Common myeloid progenitor, CD34-positive (primary cell): ENCODE measurements at regions not wholly inside any gene's neighbourhood (a gene's known extent, or its start where the extent isn't known, plus 50 kb on each side); places are given as distances from the start of the nearest gene placed in this dataset.
A peak's percentile ranks its signal among the peaks of the same experiment; 100 is the strongest.

Experiments
- CTCF ChIA-PET: fragments of 350-600 bp; sonication (Branson Sonifier 250); formaldehyde crosslinking; loops from one replicate; lab custom pipeline; 2021; ENCODE audit warnings: antibody characterized with exemption; lab: Charles Lee
- POLR2A ChIA-PET: fragments of 350-600 bp; sonication (Branson Sonifier 250); formaldehyde crosslinking; loops from one replicate; lab custom pipeline; 2021; ENCODE audit warnings: antibody characterized with exemption; lab: Charles Lee
- DNase-seq, 3 donors: peaks; one replicate each; pipeline versions ENCODE4 v3.0.0 to v3.0.0-alpha.2; 2013
- H3K27ac ChIP-seq, 2 experiments: 1 replicate in 1 of 2; 2 replicates in 1 of 2; pipeline ENCODE4 v1.7.0; 2013; ENCODE audit warnings: inconsistent platforms in 2 of 2, low read length in 2 of 2, mild to moderate bottlenecking in 2 of 2, low read depth in 1 of 2, moderate library complexity in 1 of 2; ENCODE audit not compliant: severe bottlenecking in 2 of 2, insufficient read depth in 1 of 2, poor library complexity in 1 of 2
- H3K27me3 ChIP-seq, 5 experiments: replicated peaks in 2 of 5; 1 replicate in 3 of 5; 2 replicates in 2 of 5; pipeline versions ENCODE4 v1.6.1 to v1.7.0; 2013; ENCODE audit warnings: low read length in 4 of 5, mild to moderate bottlenecking in 2 of 5, moderate library complexity in 2 of 5, inconsistent platforms in 1 of 5; ENCODE audit not compliant: insufficient read depth in 5 of 5, control insufficient read depth in 4 of 5
- H3K36me3 ChIP-seq, 4 experiments: 1 replicate in 2 of 4; 2 replicates in 2 of 4; pipeline versions ENCODE4 v1.6.1 to v1.7.0; 2013; ENCODE audit warnings: low read length in 3 of 4, control low read depth in 1 of 4, mild to moderate bottlenecking in 1 of 4; ENCODE audit not compliant: control insufficient read depth in 4 of 4, insufficient read depth in 4 of 4
- H3K4me1 ChIP-seq, 4 experiments: 1 replicate in 3 of 4; 2 replicates in 1 of 4; pipeline versions ENCODE4 v1.6.1 to v1.7.1; 2013; ENCODE audit warnings: low read length in 3 of 4, mild to moderate bottlenecking in 3 of 4, control low read depth in 1 of 4, inconsistent platforms in 1 of 4, moderate library complexity in 1 of 4; ENCODE audit not compliant: control insufficient read depth in 4 of 4, insufficient read depth in 4 of 4; ENCODE audit errors: control extremely low read depth in 1 of 4
- H3K4me3 ChIP-seq, 7 experiments: 1 replicate in 4 of 7; 2 replicates in 3 of 7; pipeline versions ENCODE4 v1.5.1 to v1.7.0; 2013; ENCODE audit warnings: mild to moderate bottlenecking in 7 of 7, low read length in 6 of 7, moderate library complexity in 6 of 7, inconsistent platforms in 2 of 7, low read depth in 2 of 7, control low read depth in 1 of 7; ENCODE audit not compliant: insufficient read depth in 4 of 7, control insufficient read depth in 1 of 7; ENCODE audit errors: extremely low read depth in 1 of 7
- H3K9me3 ChIP-seq, 5 experiments: 1 replicate in 4 of 5; 2 replicates in 1 of 5; pipeline versions ENCODE4 v1.6.1 to v1.7.1; 2013; ENCODE audit warnings: low read length in 4 of 5, mild to moderate bottlenecking in 2 of 5, inconsistent platforms in 1 of 5, low read depth in 1 of 5, moderate library complexity in 1 of 5; ENCODE audit not compliant: control insufficient read depth in 4 of 5, insufficient read depth in 2 of 5; ENCODE audit errors: control extremely low read depth in 1 of 5
- WGBS: methylation state at CpG from one replicate; pipeline ENCODE4 v1.1.5; 2013; ENCODE audit not compliant: insufficient coverage; 5-methylcytosine and 5-hydroxymethylcytosine counted together

- Histone ChIP-seq H3K36me3 (no peaks in the 10 kb centered on the region), H3K4me1 (peaks cover 0 to 10% (median 2%) of the 10 kb centered on the region in 4 experiments), H3K27ac (no peak overlapping the region), H3K9me3 (no peaks in the 10 kb centered on the region), H3K27me3 (no peaks in the 10 kb centered on the region), H3K4me3 (no peak overlapping the region)
- whole genome bisulfite sequencing: no CpG with 5 or more reads among the region's 1 CpG
- ChIA-PET CTCF (no interaction called here), POLR2A (no interaction called here)
- DNase-seq: no peak
Measured at GRCh38 chr18:56545464-56545863, 92.9 kb downstream of the TXNL1 start.

- Histone ChIP-seq H3K27me3 (no peaks in the 10 kb centered on the region), H3K4me1 (peaks cover 0 to 10% (median 2%) of the 10 kb centered on the region in 4 experiments), H3K36me3 (no peaks in the 10 kb centered on the region), H3K27ac (no peak overlapping the region), H3K9me3 (no peaks in the 10 kb centered on the region), H3K4me3 (no peak overlapping the region)
- WGBS: 83% methylated on average over 1 of the region's 2 CpGs
- DNase-seq: peak in 2 of 3 donors; percentile 3 to 4
- POLR2A ChIA-PET: no interaction called here
- CTCF ChIA-PET: no interaction called here
Measured at GRCh38 chr18:56542476-56542875, 95.9 kb downstream of the TXNL1 start.

DNA sequence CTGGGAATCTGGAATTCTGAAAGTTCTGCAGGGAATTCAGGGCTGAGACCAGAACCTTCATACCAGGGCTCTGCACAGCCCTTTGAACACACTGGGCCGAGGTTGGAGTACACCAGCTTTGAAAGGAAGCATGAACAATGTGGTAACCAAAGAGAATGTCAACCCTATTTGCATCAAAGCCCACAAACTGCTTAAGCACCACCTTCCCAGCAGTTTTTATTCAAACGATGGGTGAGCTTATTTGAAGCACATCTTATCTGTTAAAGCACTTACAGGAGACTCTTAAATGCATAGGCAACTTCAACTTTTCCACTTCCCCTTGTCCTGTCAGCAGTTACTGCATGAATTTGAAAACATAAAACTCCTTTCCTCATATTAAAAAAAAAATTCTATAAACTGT lies 96.6 kb downstream of the TXNL1 start:
- no peaks in the 10 kb centered on the region for H3K27me3 ChIP-seq
- POLR2A ChIA-PET: no interaction called here
- CTCF ChIA-PET: no interaction called here
- H3K4me1 ChIP-seq: peaks cover 0 to 10% (median 2%) of the 10 kb centered on the region in 4 experiments
- 0% methylated on average over 1 of the region's 2 CpGs for WGBS
- H3K36me3 ChIP-seq: no peaks in the 10 kb centered on the region
- no peaks in the 10 kb centered on the region for H3K9me3 ChIP-seq
- H3K27ac ChIP-seq: no peak overlapping the region
- peak; percentile 1 to 37 (median 27) for DNase-seq
- no peak overlapping the region for H3K4me3 ChIP-seq

GRCh38 chr18:56541340-56541739 lies 97.1 kb downstream of the TXNL1 start:
- no peak overlapping the region for H3K4me3 ChIP-seq
- no peaks in the 10 kb centered on the region for H3K9me3 ChIP-seq
- ChIA-PET POLR2A (no interaction called here), CTCF (no interaction called here)
- DNase-seq: peak in 2 of 3 donors; percentile 1 to 2
- no peaks in the 10 kb centered on the region for H3K36me3 ChIP-seq
- no peak overlapping the region for H3K27ac ChIP-seq
- H3K4me1 ChIP-seq: peaks cover 0 to 10% (median 2%) of the 10 kb centered on the region in 4 experiments
- WGBS: no CpG with 5 or more reads among the region's 2 CpGs
- no peaks in the 10 kb centered on the region for H3K27me3 ChIP-seq

- ChIA-PET CTCF (no interaction called here), POLR2A (no interaction called here)
- Histone ChIP-seq H3K27me3 (no peaks in the 10 kb centered on the region), H3K4me3 (no peak overlapping the region), H3K27ac (no peak overlapping the region), H3K9me3 (no peaks in the 10 kb centered on the region), H3K36me3 (no peaks in the 10 kb centered on the region), H3K4me1 (peaks cover 0 to 10% (median 2%) of the 10 kb centered on the region in 4 experiments)
- peak in 1 of 3 donors; percentile 3 for DNase-seq
- 100% methylated on average over 1 of the region's 2 CpGs for WGBS
Measured at GRCh38 chr18:56538746-56539145, 99.6 kb downstream of the TXNL1 start.

GRCh38 chr18:56532176-56532840 lies 106.1 kb downstream of the TXNL1 start:
- no peak overlapping the region for H3K27ac ChIP-seq
- WGBS: no CpG with 5 or more reads among the region's 3 CpGs
- no peaks in the 10 kb centered on the region for H3K27me3 ChIP-seq
- ChIA-PET CTCF (no interaction called here), POLR2A (no interaction called here)
- no peaks in the 10 kb centered on the region for H3K4me1 ChIP-seq
- no peak overlapping the region for H3K4me3 ChIP-seq
- H3K36me3 ChIP-seq: no peaks in the 10 kb centered on the region
- peak in 2 of 3 donors; percentile 10 to 12 for DNase-seq
- no peaks in the 10 kb centered on the region for H3K9me3 ChIP-seq

DNA sequence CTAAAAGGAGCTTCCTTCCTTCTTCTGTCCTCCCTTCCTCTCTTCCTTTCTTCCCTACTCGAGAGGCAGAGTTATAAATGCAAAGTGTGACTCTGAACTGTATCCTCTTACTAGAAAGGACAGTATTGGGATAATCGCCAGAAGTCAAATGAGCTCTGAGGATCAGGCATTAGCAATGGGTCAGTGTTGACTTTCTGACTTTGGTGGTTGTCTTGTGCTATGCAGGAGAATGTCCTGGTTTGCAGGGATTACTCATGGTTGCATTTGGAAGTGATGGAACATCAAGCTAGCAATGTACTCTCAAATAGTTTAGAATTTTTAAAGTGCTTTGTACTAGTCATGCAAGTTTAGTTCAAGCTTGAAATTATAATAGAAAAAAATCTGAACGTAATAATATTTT lies 115.6 kb downstream of the TXNL1 start:
- H3K36me3 ChIP-seq: no peaks in the 10 kb centered on the region
- CTCF ChIA-PET: no interaction called here
- H3K27ac ChIP-seq: no peak overlapping the region
- 89% methylated on average over 1 of the region's 3 CpGs for WGBS
- H3K27me3 ChIP-seq: no peaks in the 10 kb centered on the region
- no peak overlapping the region for H3K4me3 ChIP-seq
- H3K4me1 ChIP-seq: no peaks in the 10 kb centered on the region
- DNase-seq: no peak
- peaks cover 0 to 5% (median 0%) of the 10 kb centered on the region in 5 experiments for H3K9me3 ChIP-seq
- POLR2A ChIA-PET: no interaction called here
